Heart left ventricle (tissue), 16 donors: ENCODE measurements at regions not wholly inside any gene's neighbourhood (a gene's known extent, or its start where the extent isn't known, plus 50 kb on each side); places are given as distances from the start of the nearest gene placed in this dataset.

Experiments used
- ATAC-seq, 4 donors: fragments of 200-7000 bp; cut with Tn5 transposase; one replicate each; pipeline ENCODE4 v1.9.1; 2020 to 2022; ENCODE audit warnings: moderate library complexity in 4 of 4, mild to moderate bottlenecking in 3 of 4, moderate number of reproducible peaks in 1 of 4
- DNase-seq, 5 donors: peaks; one replicate each; pipeline ENCODE4 v3.0.0-alpha.2; 2020
- H3K27ac ChIP-seq, 12 donors: fragments of 200-600 bp; sonication (generic) in 4 of 12; one replicate each; pipeline versions ENCODE4 v1.5.0 to v1.8.0; 2016 to 2022; ENCODE audit warnings: mild to moderate bottlenecking in 2 of 12
- H3K27me3 ChIP-seq, 9 donors: fragments of 200-600 bp; sonication (generic) in 2 of 9; one replicate each; pipeline versions ENCODE4 v1.5.1 to v1.8.0; 2016 to 2022; ENCODE audit warnings: mild to moderate bottlenecking in 3 of 9
- H3K36me3 ChIP-seq, 9 donors: fragments of 200-600 bp; sonication (generic) in 2 of 9; one replicate each; pipeline versions ENCODE4 v1.5.0 to v1.8.0; 2018 to 2022; ENCODE audit warnings: mild to moderate bottlenecking in 2 of 9
- H3K4me1 ChIP-seq, 12 donors: fragments of 200-600 bp; sonication (generic) in 4 of 12; one replicate each; pipeline versions ENCODE4 v1.5.0 to v1.8.0; 2016 to 2022; ENCODE audit warnings: mild to moderate bottlenecking in 3 of 12
- H3K4me3 ChIP-seq, 12 donors: fragments of 200-600 bp; sonication (generic) in 4 of 12; one replicate each; pipeline versions ENCODE4 v1.5.0 to v1.8.0; 2017 to 2022; ENCODE audit warnings: mild to moderate bottlenecking in 9 of 12, moderate library complexity in 4 of 12
- H3K9me3 ChIP-seq, 12 donors: fragments of 200-600 bp; sonication (generic) in 4 of 12; one replicate each; pipeline versions ENCODE4 v1.5.0 to v1.8.0; 2016 to 2022; ENCODE audit warnings: mild to moderate bottlenecking in 1 of 12
- CTCF ChIP-seq, 12 donors: fragments of 200-600 bp; sonication (generic) in 4 of 12; IDR thresholded peaks; one replicate each; pipeline versions ENCODE4 v1.5.0 to v1.8.0; 2018 to 2022; ENCODE audit warnings: antibody characterized with exemption in 12 of 12, mild to moderate bottlenecking in 5 of 12
- POLR2A ChIP-seq, 2 donors: fragments of 450-650 bp; IDR thresholded peaks; one replicate each; pipeline ENCODE4 v1.6.1; 2017; ENCODE audit warnings: antibody characterized with exemption in 2 of 2, mild to moderate bottlenecking in 2 of 2, moderate library complexity in 2 of 2
- WGBS, 4 donors: extraction: QIAGEN DNeasy Blood & Tissue Kit in 2 of 4; methylation state at CpG; one replicate each; pipeline versions ENCODE4 v1.1.5 to v1.1.7; 2013 to 2018; 5-methylcytosine and 5-hydroxymethylcytosine counted together
- intact Hi-C, 10 donors: fragments of 100-400 bp; cut with DNase I; formaldehyde crosslinking; loops; one replicate each; pipeline versions ENCODE4 v1.11.1 to v1.14.2; 2022
- donor health status: ischemic (EF 13 %, LVEDD 7.1; RV severe dilation, severe dysfunction).
- donor health status: healthy with polysubstance abuse.
- donor health status: DM: no; HTN: yes; CAD: no.
- donor health status: DM: no; HTN: no; CAD: no.
- donor health status: ischemic (EF 25% LVEDD 6.9; RV normal size, moderate dysfunction).
- donor health status: ischemic (EF 25% LVEDD 5.7; RV mildly dilated, moderate dysfunction).
- donor health status: healthy.
- donor health status: DM: yes; HTN: yes; CAD: no.
- donor health status: ischemic (EF 35%, LVEDD 5.7; RV mildly dilated, moderate dysfunction).
- donor health status: nonischemic (EF 11% LVEDD 7.7; RV severe dilation, severe dysfunction).
- donor health status: DM: yes; HTN: yes; CAD: no.
- donor health status: PGD.
- donor health status: ischemic (EF 29% LVEDD 5.4; RV normal size, mild dysfunction).
- donor health status: nonischemic (EF 23%, LVEDD 6.1; RV moderate dilation, normal function).

GRCh38 chr2:221254299-221254698, 317.8 kb downstream of the EPHA4 start:
- Histone ChIP-seq H3K9me3 (peaks cover 0 to 10% (median 0%) of the 10 kb centered on the region in 12 donors), H3K4me3 (no peak overlapping the region), H3K36me3 (no peaks in the 10 kb centered on the region), H3K27me3 (no peaks in the 10 kb centered on the region), H3K27ac (no peak overlapping the region), H3K4me1 (no peaks in the 10 kb centered on the region)
- intact Hi-C loops: no loop called here
- TF ChIP-seq CTCF (IDR thresholded peaks at IDR 0.05): no peak
- TF ChIP-seq POLR2A (IDR thresholded peaks at IDR 0.05): no peak
- DNase-seq (no peak), ATAC-seq (no peak)
- WGBS, 4 donors: 29 to 56% (median 42%) methylated on average over 4 of the region's 4 CpGs

GRCh38 chr2:221255862-221256261, 316.2 kb downstream of the EPHA4 start:
- H3K27ac ChIP-seq: no peak overlapping the region
- no peaks in the 10 kb centered on the region for H3K27me3 ChIP-seq
- TF ChIP-seq POLR2A (IDR thresholded peaks at IDR 0.05) (no peak), CTCF (IDR thresholded peaks at IDR 0.05) (no peak)
- WGBS, 4 donors: 64 to 68% (median 67%) methylated on average over 5 of the region's 5 CpGs
- DNase-seq (no peak), ATAC-seq (no peak)
- H3K36me3 ChIP-seq: no peaks in the 10 kb centered on the region
- intact Hi-C loops: no loop called here
- no peaks in the 10 kb centered on the region for H3K4me1 ChIP-seq
- H3K4me3 ChIP-seq: no peak overlapping the region
- H3K9me3 ChIP-seq: peaks cover 0 to 10% (median 0%) of the 10 kb centered on the region in 12 donors

- Histone ChIP-seq H3K4me3 (no peak overlapping the region), H3K4me1 (no peaks in the 10 kb centered on the region), H3K27me3 (no peaks in the 10 kb centered on the region), H3K27ac (no peak overlapping the region), H3K36me3 (no peaks in the 10 kb centered on the region), H3K9me3 (peaks cover 0 to 10% (median 0%) of the 10 kb centered on the region in 12 donors)
- intact Hi-C loops: no loop called here
- DNase-seq: no peak
- WGBS, 4 donors: 93 to 99% (median 96%) methylated on average over 3 of the region's 3 CpGs
- no peak for ATAC-seq
- TF ChIP-seq POLR2A (IDR thresholded peaks at IDR 0.05) (no peak), CTCF (IDR thresholded peaks at IDR 0.05) (no peak)
Observed at GRCh38 chr2:221258464-221258863, 313.6 kb downstream of the EPHA4 start.

- intact Hi-C loops: no loop called here
- TF ChIP-seq CTCF (IDR thresholded peaks at IDR 0.05) (no peak), POLR2A (IDR thresholded peaks at IDR 0.05) (no peak)
- ATAC-seq (no peak), DNase-seq (no peak)
- Histone ChIP-seq H3K27me3 (no peaks in the 10 kb centered on the region), H3K36me3 (no peaks in the 10 kb centered on the region), H3K4me3 (no peak overlapping the region), H3K9me3 (no peaks in the 10 kb centered on the region), H3K27ac (no peak overlapping the region), H3K4me1 (peaks cover 0 to 2% (median 0%) of the 10 kb centered on the region in 12 donors)
- 93 to 99% (median 96%) methylated on average over 3 of the region's 3 CpGs for WGBS, 4 donors
Observed at GRCh38 chr2:221262651-221263050, 309.5 kb downstream of the EPHA4 start.
